GM12891 (cell line): ENCODE measurements at regions not wholly inside any gene's neighbourhood (a gene's known extent, or its start where the extent isn't known, plus 50 kb on each side); places are given as distances from the start of the nearest gene placed in this dataset.

Source experiments
- POLR2A ChIP-seq: IDR thresholded peaks from 2 replicates; pipeline ENCODE4 v1.6.1; 2011; ENCODE audit warnings: low read depth, low read length, control low read depth
- TAF1 ChIP-seq: IDR thresholded peaks from 2 replicates; pipeline ENCODE4 v1.6.1; 2011; ENCODE audit warnings: low read depth, low read length, control low read depth

DNA sequence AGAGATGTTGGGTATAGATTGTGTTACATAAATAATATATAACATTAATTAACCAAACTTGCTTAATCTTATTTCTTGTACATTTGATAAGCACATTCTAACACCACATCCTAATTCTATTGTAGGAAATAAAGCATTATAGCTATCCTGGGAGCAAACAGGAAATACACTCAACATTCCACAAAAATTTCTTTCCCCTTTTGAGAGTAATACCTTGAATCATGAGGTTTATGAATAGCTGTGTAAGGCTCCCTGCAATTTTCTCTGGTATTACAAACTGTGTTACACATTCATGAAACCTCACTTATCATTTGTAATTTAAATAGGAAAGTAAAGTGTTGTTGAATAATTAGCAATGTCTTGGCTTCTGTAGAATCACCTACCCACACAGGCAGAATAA, 95.1 kb downstream of the TMEM47 start:
- TF ChIP-seq POLR2A, result no peak
- TF ChIP-seq TAF1, result no peak
